OCI-LY1 (cell line): ENCODE measurements at regions not wholly inside any gene's neighbourhood (a gene's known extent, or its start where the extent isn't known, plus 50 kb on each side); places are given as distances from the start of the nearest gene placed in this dataset.

Source experiments
- CTCF ChIP-seq: fragments of 200-600 bp; sonication (generic), shearing (Covaris generic); IDR thresholded peaks from 2 replicates; pipeline ENCODE4 v1.5.1; 2017; ENCODE audit warnings: mild to moderate bottlenecking, antibody characterized with exemption, low read length, moderate library complexity, mixed read lengths
- EZH2 ChIP-seq: fragments of 200-600 bp; sonication (generic), shearing (Covaris generic); IDR thresholded peaks from 2 replicates; pipeline ENCODE4 v1.8.0; 2017; ENCODE audit warnings: borderline replicate concordance, mixed run types, mild to moderate bottlenecking, antibody characterized with exemption, low read length, moderate library complexity, mixed read lengths

DNA sequence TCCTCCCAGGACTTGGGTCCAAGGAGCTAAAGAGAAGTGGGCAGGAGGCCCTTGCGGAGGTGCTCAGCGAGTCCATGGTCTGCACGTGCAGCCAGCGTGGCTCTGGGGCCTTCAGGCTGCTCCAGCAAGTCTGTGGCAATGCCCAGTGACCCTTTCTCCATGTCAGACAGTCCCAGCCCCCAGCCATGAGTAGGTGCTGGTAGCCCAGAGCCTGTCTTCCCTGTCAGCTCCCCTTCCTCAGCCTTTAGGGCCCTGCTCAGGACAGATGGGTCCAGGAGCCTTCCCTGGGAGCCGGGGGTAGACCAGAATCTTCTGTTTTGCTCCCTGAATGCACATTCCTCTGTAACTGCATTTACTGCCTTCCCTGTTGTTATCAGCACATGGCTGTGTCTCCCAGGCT lies 147.2 kb upstream of the IRX2 start:
- no peak for TF ChIP-seq CTCF
- TF ChIP-seq EZH2: no peak
